ENCODE measurements at regions not wholly inside any gene's neighbourhood (a gene's known extent, or its start where the extent isn't known, plus 50 kb on each side); places are given as distances from the start of the nearest gene placed in this dataset.

DNA sequence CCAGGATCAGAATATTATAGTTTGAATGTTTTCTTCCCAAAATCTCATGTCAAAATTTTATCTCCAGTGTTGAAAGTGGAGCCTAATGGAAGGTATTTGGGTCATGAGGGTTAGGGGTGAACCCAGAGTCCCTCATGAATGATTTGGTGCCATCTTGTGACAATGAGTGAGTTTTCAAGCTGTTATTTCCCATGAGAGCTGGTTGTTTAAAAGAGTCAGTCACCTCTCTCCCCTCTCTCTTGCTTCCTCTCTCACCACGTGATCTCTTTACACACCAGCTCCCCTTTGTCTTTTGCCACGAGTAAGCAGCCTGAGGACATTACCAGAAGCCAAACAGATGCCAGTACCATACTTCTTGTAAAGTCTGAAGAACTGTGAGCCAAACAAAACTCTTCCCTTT is 561.6 kb downstream of the RERGL start:
- DNase-seq = no peak

DNA sequence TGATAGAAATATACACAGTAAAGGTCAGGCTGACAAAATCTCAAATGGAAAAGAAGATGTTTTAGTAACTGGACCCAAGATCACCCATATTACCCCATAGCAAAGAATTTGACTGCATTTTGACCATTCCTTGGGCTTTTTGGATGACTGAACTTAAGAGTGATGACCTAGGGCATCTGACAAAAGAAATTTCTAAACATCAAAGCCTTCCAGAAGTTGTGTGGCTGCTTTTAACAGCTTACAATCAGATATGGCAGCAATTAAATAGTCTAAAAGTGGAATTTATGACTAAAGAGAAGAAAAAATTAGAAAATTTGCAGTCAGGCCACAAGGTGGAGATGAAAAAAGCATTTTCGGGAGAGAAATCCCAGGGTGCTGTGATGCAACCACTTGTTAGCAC is 563.0 kb downstream of the RERGL start:
- no peak for DNase-seq

DNA sequence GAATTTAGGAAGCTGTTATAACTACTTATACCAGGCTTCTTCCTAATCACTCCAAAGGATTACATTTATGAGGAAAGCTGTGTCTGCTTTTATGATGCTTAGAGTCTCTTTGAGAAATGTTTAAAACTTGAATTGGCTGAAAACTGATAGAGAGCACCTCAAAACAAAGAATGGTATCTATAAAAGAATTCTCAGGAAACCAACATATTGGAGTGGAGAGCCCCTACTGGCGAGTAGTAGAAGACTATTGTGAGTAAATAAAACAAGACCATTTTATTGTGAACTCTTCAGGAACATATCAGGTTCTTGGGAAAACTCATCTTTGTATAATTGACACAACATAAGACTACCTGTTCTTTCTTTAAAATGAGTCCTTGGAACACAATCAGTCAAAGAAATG is 578.6 kb downstream of the RERGL start:
- DNase-seq = no peak

DNA sequence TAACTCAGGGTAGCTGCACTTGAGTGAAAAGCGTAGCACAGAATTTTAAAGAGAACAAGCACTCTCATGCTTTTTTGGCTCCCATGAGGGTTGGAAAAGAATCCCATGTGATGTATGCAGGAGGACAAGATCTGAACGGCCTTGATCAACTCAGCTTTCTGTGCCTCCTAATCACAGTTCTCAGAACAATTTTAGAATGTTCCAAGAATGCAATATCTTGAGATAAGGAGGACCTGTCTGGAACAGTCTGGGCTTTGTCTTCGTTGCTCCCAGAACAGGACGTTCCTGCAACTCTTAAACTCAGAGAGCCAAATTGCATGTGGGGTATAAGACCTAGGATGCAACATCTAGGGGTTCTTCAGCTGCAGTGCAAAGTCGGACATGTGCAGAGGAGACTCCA is 582.7 kb downstream of the RERGL start:
- no peak for DNase-seq

DNA sequence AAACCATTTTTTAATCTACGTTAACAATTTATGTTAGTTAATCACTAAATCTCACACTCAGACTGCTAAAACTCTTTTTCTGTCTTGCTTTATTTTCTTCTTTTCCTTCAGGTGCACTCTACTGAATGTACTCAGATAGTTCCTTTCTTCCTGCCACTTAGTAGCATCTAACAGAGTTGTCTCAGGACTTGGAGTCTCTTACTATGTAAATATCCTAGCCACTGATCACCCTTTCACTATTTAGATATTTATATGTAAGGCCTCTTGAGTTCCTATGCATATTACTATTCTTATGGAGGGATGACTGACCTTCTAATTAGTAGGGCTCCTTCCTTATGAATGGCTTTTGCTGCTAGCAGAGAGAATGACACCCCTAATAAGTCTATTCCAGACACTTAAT is 586.3 kb downstream of the RERGL start:
- no peak for DNase-seq

DNA sequence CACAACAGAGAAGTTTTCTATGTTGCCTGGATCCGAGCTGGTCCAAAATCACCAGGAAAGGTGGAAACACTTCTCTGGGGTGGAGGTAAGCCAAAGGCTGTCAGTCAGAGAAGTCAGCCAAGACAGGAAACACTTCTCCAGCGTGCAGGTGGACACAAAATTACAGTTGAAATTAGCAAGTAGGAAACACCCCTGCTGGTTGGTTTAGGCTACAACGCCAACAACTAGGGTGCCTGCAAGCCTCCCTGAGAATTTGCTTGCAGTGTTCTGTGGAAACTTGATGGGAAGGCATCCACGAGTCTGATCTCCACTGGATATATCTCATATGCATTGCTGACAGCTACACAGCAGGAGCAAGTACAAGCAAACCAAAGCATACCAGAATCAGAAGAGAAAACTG is 600.5 kb downstream of the RERGL start:
- DNase-seq = no peak

DNA sequence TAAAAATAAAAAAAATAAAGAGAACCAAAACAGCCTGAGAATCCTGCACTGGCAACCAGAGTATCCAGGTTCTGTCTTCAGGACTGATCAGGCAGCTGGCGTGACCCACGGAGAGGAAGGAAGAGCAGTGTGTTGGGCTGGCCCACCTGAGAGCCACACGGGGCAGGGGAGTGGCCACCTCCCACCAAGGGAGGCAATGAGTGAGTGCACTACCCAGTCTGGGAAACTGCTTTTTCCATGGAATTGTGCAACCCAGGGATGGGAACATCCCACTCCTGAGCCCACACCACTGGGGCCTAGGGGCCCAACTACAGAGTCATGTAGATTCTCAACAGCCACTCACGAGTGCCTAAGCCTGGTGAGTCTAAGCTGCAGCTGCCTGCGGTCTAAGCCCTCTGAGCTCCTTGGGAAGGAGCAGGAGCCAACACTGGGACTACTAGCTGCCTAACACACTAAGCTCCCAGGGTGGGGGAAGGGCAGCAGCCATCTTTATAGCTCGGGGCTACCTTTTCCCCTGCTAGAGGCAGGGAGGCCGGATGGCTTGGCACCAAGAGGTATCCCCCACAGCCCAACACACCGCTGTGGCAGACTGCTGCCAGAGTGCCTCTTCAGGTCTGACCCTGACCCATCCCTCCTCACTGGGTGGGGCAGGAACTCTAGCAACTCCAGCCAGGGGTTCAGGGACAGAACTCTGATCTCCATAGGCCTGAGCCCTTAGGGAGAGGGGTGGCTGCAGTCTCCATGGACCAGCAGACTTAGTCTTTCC is 610.9 kb downstream of the RERGL start:
- DNase-seq = no peak

DNA sequence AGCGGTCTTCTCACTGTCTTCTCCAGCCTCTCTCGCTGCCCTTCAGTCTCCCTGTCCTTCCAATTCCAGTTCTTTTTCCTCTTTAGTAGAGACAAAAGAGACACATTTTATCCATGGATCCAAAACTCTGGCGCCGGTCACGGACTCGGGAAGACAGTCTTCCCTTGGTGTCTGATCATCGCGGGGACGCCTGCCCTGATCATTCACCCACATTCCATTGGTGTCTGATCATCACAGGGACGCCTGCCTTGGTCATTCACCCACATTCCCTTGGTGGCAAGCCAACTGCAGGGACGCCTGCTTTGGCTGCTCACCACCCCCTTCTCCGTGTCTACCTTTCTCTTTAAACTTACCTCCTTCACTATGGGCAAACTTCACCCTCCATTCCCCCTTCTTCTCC is 619.5 kb downstream of the RERGL start:
- DNase-seq = no peak

DNA sequence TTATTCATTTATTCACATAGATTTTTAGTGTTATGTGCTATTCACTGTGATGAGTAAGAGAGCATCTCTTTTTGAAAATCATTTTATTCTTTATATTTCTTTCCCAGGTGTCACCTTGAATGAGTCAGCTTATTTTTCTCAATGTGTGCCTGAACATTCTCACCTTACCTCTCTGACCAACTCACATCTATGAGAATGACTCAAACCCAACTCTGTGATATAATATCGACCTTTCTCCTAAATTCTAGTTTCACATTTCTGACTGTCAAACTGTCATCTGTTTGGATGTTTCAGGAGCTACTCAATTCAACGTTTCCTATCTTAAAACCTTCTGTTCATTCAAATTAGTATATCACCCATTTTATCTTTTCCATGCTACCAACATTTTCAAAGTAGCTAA is 630.8 kb downstream of the RERGL start:
- DNase-seq = no peak

DNA sequence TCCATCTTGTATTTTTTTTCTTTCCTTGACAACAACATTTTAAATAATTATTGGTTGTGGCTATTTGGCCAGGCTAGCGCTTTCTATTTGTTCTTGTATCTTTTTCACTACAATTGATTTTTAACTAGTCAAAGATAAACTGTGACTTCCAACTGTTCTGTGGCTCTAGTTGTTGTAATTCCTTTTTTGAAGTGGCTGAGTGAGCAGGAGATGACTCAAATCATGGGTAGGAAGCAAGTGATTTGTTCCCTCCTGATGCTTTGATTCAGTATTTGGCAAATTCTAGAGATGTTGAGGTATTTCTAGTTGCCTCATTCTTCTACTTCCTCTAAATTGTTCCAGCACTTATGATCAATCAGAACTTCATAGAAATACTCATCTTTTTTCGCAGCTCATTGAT is 633.5 kb downstream of the RERGL start:
- DNase-seq = no peak

DNA sequence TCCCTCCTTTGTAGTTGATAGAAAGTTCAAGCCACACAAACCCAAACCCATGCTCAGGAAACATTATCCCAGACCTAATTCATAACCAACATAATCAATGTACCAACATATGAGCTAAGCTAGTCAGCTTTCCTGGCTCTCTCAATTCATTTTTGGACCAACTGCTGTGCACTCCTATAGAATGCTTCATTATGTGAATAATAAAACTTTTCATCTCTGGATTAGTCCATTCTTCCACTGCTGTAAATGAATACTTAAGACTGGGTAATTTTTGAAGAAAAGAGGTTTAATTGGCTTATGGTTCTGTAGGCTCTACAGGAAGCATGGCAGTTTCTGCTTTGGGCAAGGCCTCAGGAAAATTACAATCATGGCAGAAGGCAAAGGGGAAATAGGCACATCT is 651.9 kb downstream of the RERGL start:
- no peak for DNase-seq

DNA sequence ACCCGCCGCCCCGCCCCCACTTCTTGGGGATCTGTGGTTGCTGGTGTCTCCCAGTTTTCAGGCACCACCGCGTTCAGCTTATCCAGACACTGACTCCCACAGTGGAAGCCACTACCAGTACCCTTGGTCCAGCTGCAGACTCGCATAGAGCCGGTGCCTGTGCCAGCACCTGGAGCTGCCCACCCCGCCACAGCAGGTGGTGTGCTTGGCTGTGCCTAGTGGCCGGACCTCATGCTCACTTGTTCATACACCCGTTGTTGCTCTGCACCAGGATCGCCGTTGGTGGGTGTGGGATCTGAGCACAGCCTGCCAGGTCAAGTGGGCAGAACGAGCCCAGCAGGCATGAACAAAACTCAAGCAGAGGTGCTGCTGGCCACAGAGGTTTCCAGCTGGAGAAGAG is 673.2 kb downstream of the RERGL start:
- DNase-seq = no peak

DNA sequence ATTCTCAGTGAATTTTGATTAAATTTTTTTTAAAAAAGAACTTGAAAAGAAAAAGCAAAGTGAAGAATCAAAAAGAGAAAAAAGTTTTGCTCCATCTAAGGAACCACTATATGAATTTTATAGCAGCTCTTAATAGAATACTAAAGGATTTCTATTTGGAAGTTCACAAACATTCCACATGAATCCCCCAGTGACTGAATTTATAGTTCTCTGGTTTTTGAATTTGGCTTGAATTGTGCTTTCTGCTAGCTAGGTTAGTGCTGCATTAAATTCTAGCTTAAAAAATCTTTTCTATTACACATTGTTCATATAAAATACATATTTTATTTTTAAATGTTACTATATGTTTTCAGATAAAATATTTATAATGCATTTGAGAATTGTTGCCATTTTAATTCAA is 675.4 kb downstream of the RERGL start:
- no peak for DNase-seq

DNA sequence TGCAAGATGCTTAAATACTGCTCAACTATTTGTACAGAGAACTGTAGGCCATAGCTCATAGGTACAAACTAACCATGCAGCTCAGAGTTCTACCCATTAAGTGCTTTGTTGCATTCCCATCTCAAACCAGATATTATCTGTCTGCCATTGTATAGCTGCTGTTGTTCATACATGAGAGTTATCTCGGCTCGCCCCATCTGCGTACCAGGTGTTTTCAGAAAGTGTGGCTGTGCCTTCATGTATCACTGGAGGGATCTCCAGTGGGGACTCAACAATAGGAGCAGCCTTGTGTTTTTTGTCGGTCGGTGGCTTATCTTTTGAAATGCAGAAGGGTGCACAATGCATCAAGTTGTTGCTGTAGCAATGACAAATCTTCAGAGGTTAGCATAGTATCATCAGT is 678.3 kb downstream of the RERGL start:
- DNase-seq = no peak

DNA sequence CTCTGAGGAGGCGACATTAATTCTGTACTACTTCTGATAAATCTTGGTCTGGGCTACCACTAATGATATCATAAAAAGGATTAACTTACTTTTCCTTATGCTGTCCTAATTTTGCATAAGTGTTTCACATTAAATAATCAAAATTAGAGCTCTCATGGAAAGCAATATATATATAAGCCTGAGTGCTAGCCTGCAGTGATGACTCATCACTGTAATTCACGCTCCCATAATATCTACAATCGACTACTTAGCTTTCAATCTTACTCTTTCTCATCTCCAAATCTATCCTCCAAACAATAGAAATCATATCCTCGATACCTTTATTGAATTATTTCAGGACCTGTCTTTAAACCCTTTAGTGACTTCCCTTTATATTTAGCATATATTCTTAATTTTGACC is 701.3 kb downstream of the RERGL start:
- DNase-seq = no peak

DNA sequence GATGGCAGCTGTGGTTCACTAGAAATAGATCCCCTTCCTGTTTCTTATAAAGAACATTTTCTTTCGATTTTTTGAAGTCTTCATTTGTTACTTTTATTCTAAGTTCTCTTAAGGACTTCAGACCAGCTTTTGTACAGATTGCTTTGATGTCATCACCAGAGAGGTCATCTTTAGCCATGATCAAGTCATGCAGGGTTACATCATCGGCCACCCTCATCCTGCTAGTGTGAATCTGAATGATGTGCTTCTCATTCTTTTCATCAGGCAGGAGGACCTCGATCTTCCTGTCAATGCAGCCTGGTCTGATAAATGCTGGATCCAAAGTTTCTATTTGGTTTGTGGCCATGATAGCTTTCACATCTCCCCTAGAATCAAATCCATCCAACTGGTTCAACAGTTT is 706.7 kb downstream of the RERGL start:
- no peak for DNase-seq

DNA sequence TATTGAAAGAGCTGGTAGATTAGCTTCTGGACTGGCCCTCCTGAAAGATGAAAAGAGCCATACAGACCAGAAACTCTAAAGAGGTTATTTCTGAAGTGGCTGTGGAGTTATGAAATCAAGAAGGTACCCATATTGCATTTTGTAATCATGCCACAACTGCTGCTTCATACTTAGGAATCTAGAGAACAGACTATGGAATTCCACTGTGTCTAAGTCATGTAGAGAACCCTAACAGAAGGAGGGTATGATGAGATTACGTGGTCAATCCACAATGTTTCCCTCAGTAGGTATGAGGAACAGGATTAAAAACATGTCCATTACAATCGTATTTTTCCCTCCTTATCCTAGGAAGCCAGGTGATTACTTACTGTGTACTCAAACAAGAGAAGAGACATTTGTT is 708.8 kb downstream of the RERGL start:
- DNase-seq = no peak

DNA sequence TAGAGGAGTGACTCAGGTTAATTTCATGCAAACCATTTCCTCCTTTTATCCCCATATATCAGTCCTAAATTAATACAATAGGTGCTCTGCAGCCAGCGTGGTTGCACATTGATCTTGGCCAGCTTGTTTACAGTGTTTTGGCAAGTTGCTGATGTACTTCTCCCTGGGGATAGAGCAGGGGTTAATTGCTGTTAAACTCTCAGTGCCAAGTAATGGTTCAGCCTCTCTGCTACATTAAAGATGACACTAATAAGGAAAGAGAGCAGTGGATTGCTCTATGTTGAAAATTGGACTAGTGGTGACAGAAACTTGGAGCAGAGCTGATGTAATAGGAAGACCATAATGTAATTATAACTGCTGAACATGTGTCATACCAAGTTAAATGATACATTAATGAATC is 717.5 kb downstream of the RERGL start:
- DNase-seq = no peak

DNA sequence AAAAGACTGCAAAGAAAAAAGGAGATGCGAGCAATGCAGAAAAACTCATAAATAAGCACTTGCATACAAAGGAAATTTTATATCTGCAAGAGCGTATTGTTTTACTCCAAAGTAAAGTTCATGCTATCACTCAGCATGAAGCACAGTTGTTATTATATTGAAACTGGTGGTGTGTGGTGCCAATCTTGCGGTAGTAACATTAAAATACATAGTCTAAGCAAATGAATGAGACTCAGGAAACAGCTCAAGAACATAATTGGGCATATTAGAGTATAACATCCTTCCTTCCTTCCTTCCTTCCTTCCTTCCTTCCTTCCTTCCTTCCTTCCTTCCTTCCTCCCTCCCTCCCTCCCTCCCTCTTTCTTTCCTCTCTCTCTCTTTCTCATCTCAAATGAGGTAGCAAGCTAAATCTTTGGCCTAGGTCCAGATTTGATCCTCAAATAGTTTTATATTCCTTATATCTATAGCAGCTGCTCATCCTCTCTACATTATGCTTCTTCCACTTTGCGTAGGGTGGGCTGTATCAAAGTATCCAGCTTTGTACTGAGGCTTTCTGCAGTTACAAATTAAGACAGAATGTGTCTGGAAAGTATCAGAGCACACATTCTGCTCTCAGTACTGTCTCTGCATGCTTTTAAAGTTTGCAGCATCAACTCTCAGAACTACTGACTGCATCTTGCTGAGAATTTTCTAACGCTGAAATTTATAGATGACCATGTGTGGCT is 718.3 kb downstream of the RERGL start:
- DNase-seq = no peak

DNA sequence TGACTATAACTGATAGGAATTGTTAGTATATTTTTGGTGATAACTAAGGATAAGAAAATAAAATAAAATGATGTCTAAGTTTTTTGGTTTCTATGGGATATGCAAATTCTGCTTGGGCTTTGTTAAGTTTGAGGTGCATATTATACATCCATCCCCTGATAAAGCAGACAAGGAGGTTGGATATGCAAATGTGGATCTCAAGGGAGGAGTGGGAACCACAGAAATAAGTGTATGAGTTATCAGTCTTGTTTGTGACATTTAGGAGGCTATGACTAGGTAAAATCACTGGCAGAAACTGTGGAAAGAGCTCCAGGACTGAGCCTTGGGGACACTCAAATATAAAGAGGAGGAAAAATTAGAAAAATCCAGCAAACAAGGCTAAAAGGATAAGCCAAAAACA is 719.4 kb downstream of the RERGL start:
- no peak for DNase-seq

DNA sequence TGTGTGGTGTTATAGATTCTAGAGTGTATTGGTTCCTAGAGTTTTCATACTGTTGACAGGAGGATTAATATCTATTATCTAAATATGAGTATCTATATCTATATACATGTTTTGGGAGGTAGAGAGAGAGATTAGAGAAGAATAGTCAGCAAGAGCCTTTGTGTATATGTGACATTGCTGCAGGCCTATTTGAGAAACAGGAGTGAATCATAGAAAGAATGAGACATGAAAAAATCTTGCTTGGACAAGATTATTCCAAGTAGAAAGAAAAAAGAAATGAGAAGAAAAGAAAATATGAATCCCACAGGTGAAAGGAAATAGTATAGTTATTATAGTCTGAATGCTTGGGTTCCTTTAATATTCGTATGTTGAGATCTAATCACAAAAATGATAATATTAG is 720.4 kb downstream of the RERGL start:
- DNase-seq = no peak

DNA sequence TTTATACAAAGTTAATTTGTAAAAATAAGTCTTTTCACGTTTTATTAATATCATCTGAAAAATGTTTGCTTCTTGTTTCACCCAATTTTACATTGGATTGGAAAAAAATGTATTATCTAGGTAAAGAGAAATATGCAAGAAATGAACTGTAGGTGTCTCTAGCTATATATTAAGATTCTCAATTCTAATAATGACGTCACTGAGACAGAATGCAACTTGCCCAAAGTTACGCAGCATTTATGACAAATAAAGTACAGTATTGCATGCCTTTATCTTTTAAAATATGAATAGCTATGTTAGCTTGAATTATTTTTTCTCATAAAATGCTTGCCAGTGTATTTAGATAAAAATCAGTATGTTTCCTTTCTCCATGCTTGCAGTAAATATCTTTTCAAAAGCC is 728.8 kb downstream of the RERGL start:
- DNase-seq = no peak

DNA sequence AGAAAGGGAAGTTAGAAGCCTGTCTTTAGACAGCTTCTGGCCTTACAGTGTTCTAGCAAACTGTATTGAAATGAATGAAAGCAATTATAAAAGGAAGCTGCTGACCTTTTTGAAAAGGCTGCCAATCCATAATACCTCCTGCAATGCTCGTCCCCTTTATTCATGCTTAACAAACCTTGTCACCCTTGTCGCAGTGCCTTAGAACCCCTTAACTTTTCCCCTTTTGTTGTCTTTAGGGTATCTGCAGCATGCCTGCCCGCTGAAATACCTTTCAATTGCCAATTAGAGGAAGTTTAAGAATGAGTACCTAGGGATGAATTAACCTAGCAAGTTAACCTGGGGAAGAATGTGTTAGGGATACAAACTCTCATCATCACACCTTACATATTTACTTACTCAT is 731.2 kb downstream of the RERGL start:
- DNase-seq = no peak

DNA sequence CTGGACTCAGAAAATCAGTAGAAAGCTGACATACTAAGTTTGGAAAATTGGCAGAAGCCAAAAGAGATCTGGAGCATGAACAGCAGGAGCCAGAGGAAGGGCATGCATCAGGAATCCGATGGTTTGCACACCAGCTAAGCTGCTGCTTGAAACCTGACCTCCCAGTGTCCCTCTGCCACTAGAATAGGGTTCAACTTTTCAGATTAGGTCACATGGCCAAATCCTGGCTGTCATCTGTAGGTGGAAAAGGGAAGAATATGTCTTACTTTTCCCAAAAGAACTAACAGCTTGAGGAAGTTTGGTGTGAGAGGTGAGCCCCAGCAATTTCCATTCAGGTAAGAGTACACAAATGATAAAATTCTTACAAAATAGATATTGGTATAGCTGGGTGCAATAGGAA is 732.6 kb downstream of the RERGL start:
- no peak for DNase-seq

DNA sequence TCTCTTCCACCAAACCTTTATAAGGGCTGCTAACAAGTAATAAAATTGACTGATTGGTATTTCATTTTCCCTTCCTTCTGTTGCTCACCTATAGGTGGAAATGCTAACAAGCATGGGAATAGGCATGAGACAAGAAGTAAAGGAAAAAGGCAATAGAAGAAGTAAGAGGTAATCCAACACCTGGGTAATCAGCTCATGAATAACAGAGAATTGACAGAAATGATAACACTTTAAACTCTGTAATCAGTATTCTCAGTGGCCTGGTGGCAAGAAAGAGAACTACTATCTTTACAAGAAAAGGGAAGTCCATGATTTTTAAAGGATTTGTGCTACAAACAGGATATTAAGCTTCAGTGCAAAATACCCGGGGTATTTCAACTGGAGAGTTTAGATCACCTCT is 737.8 kb downstream of the RERGL start:
- DNase-seq = no peak
